ENCODE measurements at regions not wholly inside any gene's neighbourhood (a gene's known extent, or its start where the extent isn't known, plus 50 kb on each side); places are given as distances from the start of the nearest gene placed in this dataset.

GRCh38 chr19:31639306-31639705 is 290.1 kb upstream of the TSHZ3 start:
- Histone ChIP-seq H2BK15ac (ENCODE audit: low read length) (no peak overlapping the region), H3K23ac (ENCODE audit: insufficient read length) (no peak overlapping the region), H3K4me2 (ENCODE audit: insufficient read depth in 1 of 2, low read depth in 2 of 2, low read length in 2 of 2) (no peak overlapping the region), H3K9ac (replicated peaks in 1 of 4; ENCODE audit: extremely low read depth in 1 of 4, low read depth in 3 of 4, low read length in 3 of 4) (no peak overlapping the region), H3K23me2 (ENCODE audit: low read depth, low read length) (no peaks in the 10 kb centered on the region), H2BK12ac (ENCODE audit: low read depth, low read length) (no peak overlapping the region), H4K20me1 (replicated peaks in 1 of 2; ENCODE audit: control insufficient read depth in 1 of 2, insufficient read depth in 2 of 2, low read length in 2 of 2) (no peaks in the 10 kb centered on the region), H3K36me3 (ENCODE audit: control insufficient read depth in 2 of 4, insufficient read depth in 4 of 4, low read length in 3 of 4) (no peaks in the 10 kb centered on the region), H3K9me3 (ENCODE audit: insufficient read depth in 2 of 2, low read depth in 1 of 2, low read length in 1 of 2) (no peaks in the 10 kb centered on the region), H2AK5ac (ENCODE audit: low read depth, low read length) (no peak overlapping the region), H3K56ac (replicated peaks; ENCODE audit: insufficient read length, low read depth, low read length) (no peak overlapping the region), H3K27ac (ENCODE audit: low read depth, low read length) (no peak overlapping the region), H3K4me1 (replicated peaks in 1 of 4; ENCODE audit: control insufficient read depth in 3 of 4, insufficient read depth in 4 of 4, low read length in 3 of 4) (no peaks in the 10 kb centered on the region), H2BK20ac (ENCODE audit: low read length) (no peak overlapping the region), H2AFZ (ENCODE audit: low read length) (no peak overlapping the region), H3K4me3 (ENCODE audit: extremely low read depth in 1 of 4, insufficient read depth in 2 of 4, low read depth in 3 of 4, low read length in 4 of 4) (no peak overlapping the region), H3K14ac (ENCODE audit: insufficient read length) (no peak overlapping the region), H3K27me3 (replicated peaks in 1 of 4; ENCODE audit: control insufficient read depth in 3 of 4, extremely low read depth in 1 of 4, insufficient read depth in 3 of 4, low read length in 3 of 4) (no peaks in the 10 kb centered on the region), H4K8ac (ENCODE audit: extremely low read depth, insufficient read depth, low read length) (no peak overlapping the region; the same call in 1 of the 2 replicates), H2BK120ac (replicated peaks; ENCODE audit: low read depth, low read length) (no peak overlapping the region), H4K5ac (ENCODE audit: insufficient read length, low read depth, low read length) (no peak overlapping the region), H3K18ac (ENCODE audit: extremely low read depth, low read length) (no peak overlapping the region), H3K79me1 (ENCODE audit: low read depth, low read length) (no peaks in the 10 kb centered on the region), H4K91ac (replicated peaks; ENCODE audit: insufficient read length, low read length) (no peak overlapping the region), H3K79me2 (ENCODE audit: control insufficient read depth in 1 of 2, insufficient read depth in 2 of 2, low read length in 2 of 2) (no peaks in the 10 kb centered on the region), H3K4ac (replicated peaks; ENCODE audit: insufficient read length, low read depth, low read length) (no peak overlapping the region), H2BK5ac (ENCODE audit: low read depth, low read length) (no peak overlapping the region)
- no peak for FAIRE-seq
- DNase-seq (ENCODE audit: low read depth in 1 of 2, low spot score in 2 of 2): no peak
- 100% methylated on average over 1 of the region's 1 CpG; no CpG with 5 or more reads in 1 of the 2 experiments for WGBS, 2 experiments (ENCODE audit: extremely low coverage in 1 of 2, insufficient coverage in 1 of 2, insufficient read length in 1 of 2, insufficient replicate concordance in 2 of 2, low coverage in 1 of 2, low lambda C conversion rate in 2 of 2, missing lambda C conversion rate in 1 of 2)
- ChIA-PET POLR2A (ENCODE audit: partially characterized antibody) (interaction anchor here (0.6 kb wide), 1 partner anchor 372 kb away, joined by 3 read pairs; no protein-coding TSS in a partner anchor), CTCF (ENCODE audit: partially characterized antibody) (interaction anchor here (0.6 kb wide), 1 partner anchor 27 kb away, joined by 3 read pairs; no protein-coding TSS in a partner anchor)
- TF ChIP-seq CHD2 (IDR thresholded peaks at IDR 0.05; ENCODE audit: low read length) (no peak), SP2 (IDR thresholded peaks at IDR 0.05; ENCODE audit: low read length) (no peak), SIX5 (IDR thresholded peaks at IDR 0.05; ENCODE audit: low read depth, low read length) (no peak), KDM5A (IDR thresholded peaks at IDR 0.05; ENCODE audit: low read length) (no peak), POU5F1 (IDR thresholded peaks at IDR 0.05; ENCODE audit: low read depth, low read length) (no peak), BACH1 (IDR thresholded peaks at IDR 0.05; ENCODE audit: low read length) (no peak), NANOG (IDR thresholded peaks at IDR 0.05; ENCODE audit: insufficient read depth, low read depth, low read length, poor library complexity, severe bottlenecking) (no peak), POLR2AphosphoS5 (IDR thresholded peaks at IDR 0.05; ENCODE audit: low read depth, low read length) (no peak), BRCA1 (IDR thresholded peaks at IDR 0.05; ENCODE audit: low read depth, low read length) (no peak), RFX5 (IDR thresholded peaks at IDR 0.05; ENCODE audit: borderline replicate concordance, low read depth, low read length) (no peak), CBX8 (IDR thresholded peaks at IDR 0.05; ENCODE audit: borderline replicate concordance, low read depth, low read length) (no peak), JUND (IDR thresholded peaks at IDR 0.05; ENCODE audit: low read length) (no peak), CTBP2 (IDR thresholded peaks at IDR 0.05; ENCODE audit: borderline replicate concordance, insufficient read depth, insufficient read length, low read length) (no peak), CBX5 (IDR thresholded peaks at IDR 0.05; ENCODE audit: low read depth, low read length) (no peak), SAP30 (IDR thresholded peaks at IDR 0.05; ENCODE audit: insufficient read depth, insufficient replicate concordance, low read length) (no peak)
- TF ChIP-seq, protein P1, sequence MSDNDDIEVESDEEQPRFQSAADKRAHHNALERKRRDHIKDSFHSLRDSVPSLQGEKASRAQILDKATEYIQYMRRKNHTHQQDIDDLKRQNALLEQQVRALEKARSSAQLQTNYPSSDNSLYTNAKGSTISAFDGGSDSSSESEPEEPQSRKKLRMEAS (IDR thresholded peaks at IDR 0.05): no peak
